ENCODE measurements at regions not wholly inside any gene's neighbourhood (a gene's known extent, or its start where the extent isn't known, plus 50 kb on each side); places are given as distances from the start of the nearest gene placed in this dataset.

DNA sequence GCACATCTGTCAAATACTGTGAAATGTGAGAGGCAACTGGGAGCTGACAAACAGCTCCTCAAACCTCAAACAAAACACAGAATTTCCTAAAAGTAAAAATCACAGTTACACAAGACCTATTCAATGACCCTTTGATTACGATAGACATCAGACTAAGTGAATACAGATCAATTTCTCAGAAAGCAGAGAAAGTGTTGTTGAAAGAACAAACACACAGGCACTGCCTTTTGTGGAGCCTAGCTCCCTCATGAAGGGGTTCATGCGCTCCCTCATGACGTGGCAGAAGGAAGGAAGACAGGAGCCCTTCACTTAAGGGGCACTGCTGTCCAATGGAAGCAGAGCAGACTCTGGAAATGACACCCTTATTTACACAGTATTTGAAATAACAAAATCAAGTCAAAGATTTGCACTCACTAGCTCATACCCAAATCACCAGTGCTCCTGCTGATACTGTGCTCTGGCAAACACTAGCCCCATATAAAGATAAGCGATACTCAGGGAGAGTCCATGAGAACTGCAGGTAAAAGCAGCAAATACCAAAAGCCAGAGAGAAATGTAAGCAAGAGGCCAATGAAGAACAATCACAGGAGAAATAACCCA is 144.9 kb downstream of the KLF12 start:
- Histone ChIP-seq H3K4me1 (peaks cover 0 to 20% (median 9%) of the 10 kb centered on the region in 4 donors), H3K4me3 (no peak overlapping the region), H3K27me3 (no peaks in the 10 kb centered on the region), H3K36me3 (no peaks in the 10 kb centered on the region), H3K9me3 (no peaks in the 10 kb centered on the region), H3K27ac (replicated peaks in 1 of 4) (no peak overlapping the region)
- intact Hi-C loops (cut with DNase I): no loop called here
- DNase-seq (ENCODE audit: extremely low spot score): no peak
- TF ChIP-seq POLR2AphosphoS5 (IDR thresholded peaks at IDR 0.05): no peak
- no peak for TF ChIP-seq POLR2A (IDR thresholded peaks at IDR 0.05; ENCODE audit: low read depth)
- TF ChIP-seq, protein P1, sequence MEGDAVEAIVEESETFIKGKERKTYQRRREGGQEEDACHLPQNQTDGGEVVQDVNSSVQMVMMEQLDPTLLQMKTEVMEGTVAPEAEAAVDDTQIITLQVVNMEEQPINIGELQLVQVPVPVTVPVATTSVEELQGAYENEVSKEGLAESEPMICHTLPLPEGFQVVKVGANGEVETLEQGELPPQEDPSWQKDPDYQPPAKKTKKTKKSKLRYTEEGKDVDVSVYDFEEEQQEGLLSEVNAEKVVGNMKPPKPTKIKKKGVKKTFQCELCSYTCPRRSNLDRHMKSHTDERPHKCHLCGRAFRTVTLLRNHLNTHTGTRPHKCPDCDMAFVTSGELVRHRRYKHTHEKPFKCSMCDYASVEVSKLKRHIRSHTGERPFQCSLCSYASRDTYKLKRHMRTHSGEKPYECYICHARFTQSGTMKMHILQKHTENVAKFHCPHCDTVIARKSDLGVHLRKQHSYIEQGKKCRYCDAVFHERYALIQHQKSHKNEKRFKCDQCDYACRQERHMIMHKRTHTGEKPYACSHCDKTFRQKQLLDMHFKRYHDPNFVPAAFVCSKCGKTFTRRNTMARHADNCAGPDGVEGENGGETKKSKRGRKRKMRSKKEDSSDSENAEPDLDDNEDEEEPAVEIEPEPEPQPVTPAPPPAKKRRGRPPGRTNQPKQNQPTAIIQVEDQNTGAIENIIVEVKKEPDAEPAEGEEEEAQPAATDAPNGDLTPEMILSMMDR (IDR thresholded peaks at IDR 0.05): no peak
- TF ChIP-seq EP300 (IDR thresholded peaks at IDR 0.05): no peak
- WGBS: 100% methylated on average over 3 of the region's 4 CpGs

DNA sequence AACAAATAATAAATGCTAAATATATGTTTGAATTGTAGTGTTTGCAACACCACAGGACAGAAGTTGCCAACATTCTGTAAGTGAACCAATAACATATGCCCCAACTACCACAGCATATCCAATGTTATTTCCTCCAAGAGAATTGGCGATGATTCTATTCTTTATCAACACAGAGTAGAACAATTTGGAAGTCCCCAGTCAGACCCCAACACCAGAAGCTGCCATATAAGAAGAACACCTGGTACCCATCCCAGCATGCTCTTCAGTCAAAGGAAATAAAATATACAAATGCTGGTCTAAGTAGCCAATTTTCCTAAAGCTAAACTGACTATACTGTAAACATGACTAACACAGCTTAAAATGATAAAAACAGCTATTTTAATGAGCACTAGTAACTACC is 145.7 kb downstream of the KLF12 start:
- TF ChIP-seq, protein P1 (IDR thresholded peaks at IDR 0.05): no peak
- TF ChIP-seq EP300 (IDR thresholded peaks at IDR 0.05) (no peak), POLR2AphosphoS5 (IDR thresholded peaks at IDR 0.05) (no peak), POLR2A (IDR thresholded peaks at IDR 0.05; ENCODE audit: low read depth) (no peak)
- Histone ChIP-seq H3K4me1 (peaks cover 0 to 26% (median 9%) of the 10 kb centered on the region in 4 donors), H3K27me3 (no peaks in the 10 kb centered on the region), H3K4me3 (no peak overlapping the region), H3K9me3 (no peaks in the 10 kb centered on the region), H3K36me3 (no peaks in the 10 kb centered on the region), H3K27ac (replicated peaks in 1 of 4) (no peak overlapping the region)
- no peak for DNase-seq (ENCODE audit: extremely low spot score)
- intact Hi-C loops (cut with DNase I): no loop called here
- 100% methylated on average over 1 of the region's 1 CpG for WGBS

DNA sequence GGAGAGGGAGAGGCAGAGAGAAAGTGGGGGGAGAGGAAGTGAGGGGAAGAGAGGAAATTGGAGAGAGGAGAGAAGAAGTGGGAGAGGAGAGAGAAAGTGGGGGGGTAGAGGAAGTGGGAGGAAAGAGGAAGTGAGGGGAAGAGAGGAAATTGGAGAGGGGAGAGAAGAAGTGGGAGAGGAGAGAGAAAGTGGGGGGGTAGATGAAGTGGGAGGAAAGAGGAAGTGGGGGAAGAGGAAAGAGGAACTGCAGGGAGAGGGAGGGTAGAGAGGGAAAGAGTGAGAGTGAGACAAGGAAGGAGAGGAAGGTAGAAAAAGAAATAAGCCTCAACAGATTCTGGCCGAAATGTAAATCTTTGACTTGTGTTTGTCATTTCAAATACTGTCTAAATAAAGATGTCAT is 146.6 kb downstream of the KLF12 start:
- intact Hi-C loops (cut with DNase I): no loop called here
- no peaks in the 10 kb centered on the region for H3K36me3 ChIP-seq
- H3K27me3 ChIP-seq: no peaks in the 10 kb centered on the region
- H3K9me3 ChIP-seq: no peaks in the 10 kb centered on the region
- no peak for DNase-seq (ENCODE audit: extremely low spot score)
- 100% methylated on average over 1 of the region's 1 CpG for WGBS
- H3K4me1 ChIP-seq: peaks cover 0 to 27% (median 13%) of the 10 kb centered on the region in 4 donors
- H3K4me3 ChIP-seq: no peak overlapping the region
- H3K27ac ChIP-seq (replicated peaks in 1 of 4): no peak overlapping the region
- TF ChIP-seq POLR2AphosphoS5 (IDR thresholded peaks at IDR 0.05) (no peak), EP300 (IDR thresholded peaks at IDR 0.05) (no peak), POLR2A (IDR thresholded peaks at IDR 0.05; ENCODE audit: low read depth) (no peak)
- TF ChIP-seq, protein P1 (IDR thresholded peaks at IDR 0.05): no peak

DNA sequence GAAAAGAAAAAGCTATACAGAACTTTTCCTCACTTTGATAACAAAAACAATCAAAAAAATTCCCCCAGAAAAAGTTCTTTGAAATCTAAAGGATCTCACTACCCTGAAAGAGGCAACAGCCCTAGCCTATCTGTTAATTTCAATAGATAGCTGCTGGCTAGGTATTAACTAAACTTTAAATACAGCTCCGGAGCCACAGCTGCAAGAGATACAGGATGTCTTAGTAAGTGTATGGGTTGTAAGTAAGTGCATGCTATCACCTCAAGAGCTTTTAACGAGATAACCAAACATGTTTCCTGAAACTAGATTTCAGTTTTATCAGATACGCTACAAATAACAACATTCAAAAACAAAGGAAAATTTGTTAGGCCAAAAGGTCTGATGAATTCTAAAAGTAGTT is 148.4 kb downstream of the KLF12 start:
- no peaks in the 10 kb centered on the region for H3K27me3 ChIP-seq
- H3K4me1 ChIP-seq: peaks cover 14 to 31% (median 28%) of the 10 kb centered on the region in 4 donors
- no peak for DNase-seq (ENCODE audit: extremely low spot score)
- no peak overlapping the region for H3K27ac ChIP-seq (replicated peaks in 1 of 4)
- H3K36me3 ChIP-seq: no peaks in the 10 kb centered on the region
- TF ChIP-seq POLR2AphosphoS5 (IDR thresholded peaks at IDR 0.05) (no peak), EP300 (IDR thresholded peaks at IDR 0.05) (no peak), POLR2A (IDR thresholded peaks at IDR 0.05; ENCODE audit: low read depth) (no peak)
- TF ChIP-seq, protein P1 (IDR thresholded peaks at IDR 0.05): no peak
- H3K9me3 ChIP-seq: no peaks in the 10 kb centered on the region
- H3K4me3 ChIP-seq: no peak overlapping the region
- intact Hi-C loops (cut with DNase I): no loop called here
- 88% methylated on average over 3 of the region's 3 CpGs for WGBS

Data from esophagus muscularis mucosa (tissue), 4 donors.